IMR-90 (cell line): ENCODE measurements at regions not wholly inside any gene's neighbourhood (a gene's known extent, or its start where the extent isn't known, plus 50 kb on each side); places are given as distances from the start of the nearest gene placed in this dataset.

ENCODE experiments used
- ATAC-seq: fragments of 200-7000 bp; cut with Tn5 transposase; 2 replicates; pipeline ENCODE4 v1.9.1; 2020; ENCODE audit warnings: low read depth, mild to moderate bottlenecking, moderate library complexity
- BruUV-seq: library from RNA; stranded (reverse); fragments of 400-500 nt; replicated peaks from 2 replicates; lab custom pipeline; 2021; lab: Mats Ljungman, UMichigan
- CTCF ChIA-PET: fragments of 300-600 bp; formaldehyde crosslinking; extraction: SDS; loops from one replicate; lab custom pipeline; 2021; ENCODE audit warnings: antibody characterized with exemption; lab: Yijun Ruan, JAX
- POLR2A ChIA-PET: fragments of 300-600 bp; sonication (Branson Sonifier 250); formaldehyde crosslinking; loops from one replicate; lab custom pipeline; 2022; ENCODE audit warnings: antibody characterized with exemption; ENCODE audit not compliant: unreplicated experiment; lab: Charles Lee
- DNase-seq: peaks from one replicate; pipeline ENCODE4 v3.0.0; 2013
- H2AFZ ChIP-seq: replicated peaks from 2 replicates; pipeline ENCODE3; 2013; ENCODE audit warnings: low read length, mild to moderate bottlenecking; ENCODE audit not compliant: poor library complexity
- H2AK5ac ChIP-seq: 2 replicates; pipeline ENCODE4 v1.6.1; 2013; ENCODE audit warnings: low read depth, low read length, inconsistent platforms
- H2AK9ac ChIP-seq: replicated peaks from 2 replicates; pipeline ENCODE3; 2013; ENCODE audit warnings: mild to moderate bottlenecking, low read depth, low read length, moderate library complexity; ENCODE audit not compliant: poor library complexity
- H2BK120ac ChIP-seq: 2 replicates; pipeline ENCODE4 v1.6.1; 2013; ENCODE audit warnings: low read depth, low read length, inconsistent platforms
- H2BK15ac ChIP-seq: 3 replicates; pipeline ENCODE4 v1.6.1; 2013; ENCODE audit warnings: low read depth, low read length, inconsistent platforms
- H2BK20ac ChIP-seq: 2 replicates; pipeline ENCODE4 v1.6.1; 2013; ENCODE audit warnings: low read depth, mild to moderate bottlenecking, inconsistent platforms, low read length, moderate library complexity
- H2BK5ac ChIP-seq: 2 replicates; pipeline ENCODE4 v1.6.1; 2013; ENCODE audit warnings: mild to moderate bottlenecking, low read depth, low read length, inconsistent platforms; ENCODE audit not compliant: poor library complexity, severe bottlenecking
- H3K14ac ChIP-seq: replicated peaks from 2 replicates; pipeline ENCODE4 v1.6.1; 2013; ENCODE audit warnings: low read depth, low read length, inconsistent platforms
- H3K18ac ChIP-seq: 2 replicates; pipeline ENCODE4 v1.6.1; 2013; ENCODE audit warnings: low read depth, low read length, control low read depth
- H3K23ac ChIP-seq: 2 replicates; pipeline ENCODE4 v1.6.1; 2013; ENCODE audit warnings: low read depth, low read length, inconsistent platforms
- H3K27ac ChIP-seq: 2 replicates; pipeline ENCODE4 v1.5.1; 2013; ENCODE audit warnings: mild to moderate bottlenecking, control low read depth, low read length; ENCODE audit not compliant: insufficient read depth
- H3K27me3 ChIP-seq: 2 replicates; pipeline ENCODE4 v1.6.1; 2013; ENCODE audit warnings: low read length; ENCODE audit not compliant: control insufficient read depth, insufficient read depth
- H3K36me3 ChIP-seq: 2 replicates; pipeline ENCODE4 v1.6.1; 2013; ENCODE audit warnings: low read length, mixed read lengths; ENCODE audit not compliant: control insufficient read depth, insufficient read depth
- H3K4ac ChIP-seq: 2 replicates; pipeline ENCODE4 v1.6.1; 2013; ENCODE audit warnings: low read depth, low read length, inconsistent platforms
- H3K4me1 ChIP-seq: 2 replicates; pipeline ENCODE4 v1.6.1; 2013; ENCODE audit warnings: low read length, mixed read lengths; ENCODE audit not compliant: control insufficient read depth, insufficient read depth
- H3K4me2 ChIP-seq: 2 replicates; pipeline ENCODE4 v1.6.1; 2013; ENCODE audit warnings: low read depth, mild to moderate bottlenecking, control low read depth, low read length, moderate library complexity
- H3K4me3 ChIP-seq: 2 replicates; pipeline ENCODE4 v1.5.1; 2013; ENCODE audit warnings: low read depth, mild to moderate bottlenecking, control low read depth, low read length, moderate library complexity; ENCODE audit not compliant: insufficient read depth
- H3K56ac ChIP-seq: 2 replicates; pipeline ENCODE4 v1.6.1; 2013; ENCODE audit warnings: low read length, inconsistent platforms; ENCODE audit not compliant: insufficient read depth; ENCODE audit errors: extremely low read depth
- H3K79me1 ChIP-seq, 2 experiments: 2 replicates each; pipeline ENCODE4 v1.6.1; 2013; ENCODE audit warnings: low read length in 2 of 2, inconsistent platforms in 1 of 2, low read depth in 1 of 2
- H3K9ac ChIP-seq: 2 replicates; pipeline ENCODE4 v1.6.1; 2013; ENCODE audit warnings: low read depth, low read length, control low read depth
- H3K9me1 ChIP-seq: 2 replicates; pipeline ENCODE4 v1.6.1; 2013; ENCODE audit warnings: low read length, inconsistent platforms; ENCODE audit not compliant: insufficient read depth
- H3K9me3 ChIP-seq: 2 replicates; pipeline ENCODE4 v1.6.1; 2013; ENCODE audit warnings: low read length; ENCODE audit not compliant: control insufficient read depth, insufficient read depth
- H4K20me1 ChIP-seq: 2 replicates; pipeline ENCODE4 v1.6.1; 2013; ENCODE audit warnings: low read length, inconsistent platforms; ENCODE audit not compliant: insufficient read depth
- H4K5ac ChIP-seq: 2 replicates; pipeline ENCODE4 v1.6.1; 2013; ENCODE audit warnings: mild to moderate bottlenecking, low read depth, low read length, control low read depth
- H4K8ac ChIP-seq, 2 experiments: 2 replicates each; pipeline ENCODE4 v1.6.1; 2013; ENCODE audit warnings: low read depth in 2 of 2, low read length in 2 of 2, control low read depth in 1 of 2, inconsistent platforms in 1 of 2
- H4K91ac ChIP-seq: 2 replicates; pipeline ENCODE4 v1.6.1; 2013; ENCODE audit warnings: low read depth, low read length, inconsistent platforms; ENCODE audit not compliant: insufficient read depth
- CEBPB ChIP-seq: IDR thresholded peaks from 2 replicates; pipeline ENCODE4 v1.6.1; 2012; ENCODE audit warnings: low read depth, low read length, improper control_type of control experiment
- MAFK ChIP-seq: IDR thresholded peaks from 2 replicates; pipeline ENCODE4 v1.6.1; 2012; ENCODE audit warnings: low read depth, low read length, improper control_type of control experiment
- POLR2A ChIP-seq: IDR thresholded peaks from 2 replicates; pipeline ENCODE4 v1.6.1; 2012; ENCODE audit warnings: mild to moderate bottlenecking, low read depth, low read length
- RAD21 ChIP-seq: IDR thresholded peaks from 2 replicates; pipeline ENCODE4 v1.6.1; 2012; ENCODE audit warnings: low read length, improper control_type of control experiment
- RFX5 ChIP-seq: IDR thresholded peaks from 2 replicates; pipeline ENCODE4 v1.8.0; 2012; ENCODE audit warnings: low read depth, mild to moderate bottlenecking, low read length, moderate library complexity
- SMC3 ChIP-seq: fragments of 150-350 bp; IDR thresholded peaks from 2 replicates; pipeline ENCODE4 v1.6.1; 2016; ENCODE audit warnings: low read depth, mild to moderate bottlenecking, antibody characterized with exemption, low read length, moderate library complexity
- USF2 ChIP-seq: fragments of 150-350 bp; IDR thresholded peaks from 2 replicates; pipeline ENCODE4 v1.6.1; 2017; ENCODE audit warnings: mild to moderate bottlenecking, antibody characterized with exemption, low read length, low read depth
- WGBS, 2 experiments: methylation state at CpG; one replicate each; pipeline versions ENCODE4 v1.1.5 to v1.1.7; 2013; ENCODE audit warnings: missing lambda C conversion rate in 2 of 2; ENCODE audit not compliant: insufficient read length in 1 of 2; ENCODE audit errors: extremely low coverage in 2 of 2; 5-methylcytosine and 5-hydroxymethylcytosine counted together
- dilution Hi-C: fragments of 300-500 bp; cut with HindIII; formaldehyde crosslinking; loops from one replicate; pipeline ENCODE4 v1.14.3; 2018; ENCODE audit warnings: low sequenced_read_pairs; ENCODE audit not compliant: unreplicated experiment
- in situ Hi-C: fragments of 300-500 bp; cut with MboI; formaldehyde crosslinking; loops from 3 replicates; pipeline ENCODE4 v1.14.3; 2019; ENCODE audit warnings: low sequenced_read_pairs, inconsistent platforms, mixed read lengths
- intact Hi-C: fragments of 100-400 bp; cut with micrococcal nuclease; formaldehyde crosslinking; loops from 2 replicates; pipeline ENCODE4 v1.10.0; 2022

GRCh38 chr3:82736696-82737277 lies 975.3 kb upstream of the GBE1 start:
- Histone ChIP-seq H3K4ac (no peak overlapping the region), H2AFZ (no peak overlapping the region), H3K4me1 (no peaks in the 10 kb centered on the region), H4K8ac (no peak overlapping the region), H2BK20ac (no peak overlapping the region), H2BK120ac (no peak overlapping the region), H2AK9ac (no peak overlapping the region), H3K9ac (no peak overlapping the region), H3K4me2 (no peak overlapping the region), H4K20me1 (no peaks in the 10 kb centered on the region), H2AK5ac (no peak overlapping the region), H3K27ac (no peak overlapping the region), H3K23ac (no peak overlapping the region), H3K18ac (no peak overlapping the region), H4K5ac (no peak overlapping the region), H3K9me3 (peaks cover 7% of the 10 kb centered on the region), H3K9me1 (no peaks in the 10 kb centered on the region), H3K4me3 (no peak overlapping the region), H3K14ac (no peak overlapping the region), H3K27me3 (no peaks in the 10 kb centered on the region), H2BK15ac (no peak overlapping the region), H3K56ac (no peak overlapping the region), H3K79me1 (no peaks in the 10 kb centered on the region), H4K91ac (no peak overlapping the region), H3K36me3 (no peaks in the 10 kb centered on the region), H2BK5ac (no peak overlapping the region)
- ChIA-PET CTCF (no interaction called here), POLR2A (no interaction called here)
- no CpG with 5 or more reads among the region's 5 CpGs for whole genome bisulfite sequencing, 2 experiments
- dilution Hi-C loops, result no loop called here
- no peak for TF ChIP-seq RFX5
- no peak for TF ChIP-seq POLR2A
- no peak for TF ChIP-seq RAD21
- no peak for TF ChIP-seq CEBPB
- TF ChIP-seq USF2, result no peak
- TF ChIP-seq SMC3, result no peak
- no peak for TF ChIP-seq MAFK
- in situ Hi-C loops, result no loop called here
- ATAC-seq (no peak), DNase-seq (no peak)
- intact Hi-C loops, result no loop called here
- no TSS peak for BruUV-seq
